HG02870 (cell line): ENCODE measurements at regions not wholly inside any gene's neighbourhood (a gene's known extent, or its start where the extent isn't known, plus 50 kb on each side); places are given as distances from the start of the nearest gene placed in this dataset.

Source experiments
- ATAC-seq: cut with Tn5 transposase; IDR thresholded peaks from one replicate; pipeline ENCODE4 v1.9.1; 2021; ENCODE audit warnings: mild to moderate bottlenecking, moderate library complexity; ENCODE audit not compliant: unreplicated experiment

GRCh38 chr22:48236261-48236660 lies 1473.8 kb downstream of the TBC1D22A start:
- ATAC-seq, result no peak

DNA sequence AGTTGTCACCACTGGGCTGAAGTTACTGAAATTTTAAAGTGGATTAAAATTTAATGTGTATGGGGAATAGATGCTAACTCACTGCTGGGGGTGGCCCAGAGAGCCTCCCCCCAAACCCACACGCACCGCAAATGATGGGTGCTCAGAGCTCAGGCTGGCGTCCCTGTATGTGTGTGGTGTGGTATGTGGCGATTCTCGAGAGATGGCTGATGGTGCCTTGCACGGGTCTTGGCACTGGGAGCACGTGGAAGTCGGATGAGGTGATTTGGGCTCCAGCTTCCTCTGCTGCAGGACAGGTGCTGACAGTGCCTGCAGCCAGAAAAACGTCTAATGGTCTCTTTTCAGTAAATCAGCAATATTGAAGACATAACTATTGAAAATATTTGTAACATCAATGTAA lies 1473.3 kb downstream of the TBC1D22A start:
- ATAC-seq, result no peak

DNA sequence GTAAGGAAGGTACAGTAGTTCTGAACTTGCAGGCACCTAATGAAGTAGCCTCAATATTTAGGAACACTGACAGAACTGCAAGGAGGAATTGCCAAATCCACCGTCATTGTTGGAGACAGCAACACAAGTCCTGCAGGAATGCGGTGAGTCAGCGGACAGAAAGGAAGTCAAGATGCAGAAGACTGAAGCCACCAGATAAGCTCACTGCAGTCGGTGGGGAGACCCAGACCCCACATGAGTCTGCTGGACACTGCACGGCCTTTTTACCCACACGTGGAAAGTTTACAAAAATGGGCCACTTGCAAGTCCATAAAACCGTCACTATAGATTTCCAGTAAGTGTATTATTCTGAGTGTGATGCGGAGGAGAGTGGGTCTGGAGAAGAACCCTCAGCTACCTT lies 1471.6 kb downstream of the TBC1D22A start:
- ATAC-seq, result no peak

DNA sequence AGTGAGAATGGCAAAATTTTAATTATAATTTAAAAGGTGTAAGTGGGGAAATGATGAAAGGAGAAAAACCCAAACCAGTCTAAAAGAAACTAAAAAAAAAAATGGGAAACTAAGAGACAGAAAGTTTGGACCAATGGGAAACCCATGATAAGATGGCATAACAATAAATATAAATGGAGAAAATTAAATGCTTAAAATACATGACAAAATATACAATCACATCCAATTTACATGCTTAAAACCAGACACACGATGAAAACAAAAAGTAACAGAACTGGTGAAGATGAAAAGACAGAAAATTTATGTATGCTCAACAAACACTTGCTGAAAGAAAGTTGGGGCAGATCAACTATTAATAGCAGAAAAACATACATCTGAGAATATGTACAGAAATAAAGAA lies 1471.1 kb downstream of the TBC1D22A start:
- ATAC-seq, result no peak

DNA sequence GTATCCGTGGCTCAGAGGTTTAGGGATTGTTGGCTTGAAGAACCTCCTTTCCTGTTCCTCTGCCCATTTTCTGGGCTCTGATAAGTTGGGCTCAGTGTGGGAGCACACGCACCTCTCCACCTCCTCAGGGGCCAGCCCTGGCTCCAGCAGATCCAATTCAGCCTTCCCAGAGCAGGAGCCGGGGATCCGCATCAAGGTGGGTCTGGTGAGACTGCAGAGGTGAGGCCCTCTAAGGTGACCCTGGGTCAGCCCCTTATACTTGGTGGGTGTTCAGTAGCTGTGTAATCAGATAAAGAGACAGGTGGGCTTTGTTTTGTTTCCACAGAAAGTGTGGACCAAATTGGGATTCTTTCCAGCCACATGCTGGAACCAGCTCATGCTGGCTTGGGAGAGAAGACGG lies 1466.0 kb downstream of the TBC1D22A start:
- no peak for ATAC-seq

DNA sequence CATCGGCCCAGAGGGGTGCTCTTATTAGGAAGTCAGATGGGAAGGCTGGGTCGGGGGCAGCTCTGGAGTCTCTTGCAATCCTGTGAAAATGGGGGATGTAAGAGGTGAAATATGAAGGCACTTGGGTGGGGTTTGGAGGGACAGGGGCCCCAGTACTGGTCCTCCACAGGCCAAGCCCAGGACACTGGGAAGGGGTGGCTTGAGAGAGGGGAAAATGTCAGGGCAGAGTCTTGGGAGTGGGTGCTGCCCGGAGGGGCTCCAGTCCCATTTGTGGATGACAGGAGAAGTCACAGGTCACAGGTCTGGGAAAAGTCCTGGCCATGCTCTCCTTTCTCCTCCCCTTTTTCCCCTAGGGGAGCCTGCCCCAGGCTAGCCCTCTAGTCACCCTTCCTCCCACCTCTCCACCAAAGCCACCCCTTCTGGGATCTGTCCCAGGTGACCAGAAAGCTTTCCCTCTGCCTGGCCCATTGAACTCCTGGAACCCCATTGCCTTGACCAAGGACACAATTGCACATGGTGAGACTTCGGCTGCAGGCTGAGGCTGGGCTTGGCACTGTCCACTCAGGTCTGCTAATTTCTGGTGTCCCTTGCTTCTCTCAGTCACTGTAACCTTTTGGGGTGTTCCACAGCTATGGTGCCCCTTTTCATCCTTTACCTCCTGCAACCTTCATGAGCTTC lies 1465.0 kb downstream of the TBC1D22A start:
- ATAC-seq, result no peak

- no peak for ATAC-seq
These were observed 1463.9 kb downstream of the TBC1D22A start for GRCh38 chr22:48226026-48227013.

- no peak for ATAC-seq
These were observed 1461.9 kb downstream of the TBC1D22A start for GRCh38 chr22:48224332-48224731.

DNA sequence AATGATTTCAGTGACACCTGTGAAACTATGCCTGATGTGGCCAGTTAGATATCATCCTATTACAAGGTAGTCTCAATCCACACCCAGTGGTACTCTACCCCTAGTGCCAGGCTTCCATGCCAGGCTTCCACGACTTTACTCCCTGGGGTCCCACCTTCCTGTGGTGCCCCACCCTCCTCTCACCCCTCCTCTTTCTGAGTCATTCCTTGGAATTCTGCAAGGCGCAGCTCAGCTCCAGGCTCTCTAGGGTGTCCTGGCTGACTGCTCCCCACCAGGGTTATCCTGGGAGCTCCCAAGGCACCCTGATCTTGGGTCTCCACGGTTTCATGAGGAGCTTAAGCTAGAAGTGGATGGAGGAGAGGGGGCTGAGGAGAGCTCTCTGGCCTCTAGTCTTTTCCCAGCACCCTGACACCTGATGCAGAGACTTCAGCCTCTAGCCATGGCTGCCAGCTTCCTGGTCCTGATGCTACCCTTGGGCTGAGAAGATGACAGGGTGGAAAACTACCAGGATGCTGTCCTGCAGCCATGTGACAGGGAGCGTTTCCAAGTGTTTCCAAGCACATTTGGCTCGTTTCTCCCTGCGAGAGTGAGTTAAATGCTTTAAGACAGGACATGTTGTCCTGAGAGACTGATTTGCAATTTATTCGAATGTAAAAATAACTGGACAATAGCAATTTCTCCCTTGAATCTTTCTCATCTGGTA lies 1461.2 kb downstream of the TBC1D22A start:
- ATAC-seq, result no peak

- ATAC-seq, result no peak
These were observed 1460.5 kb downstream of the TBC1D22A start for GRCh38 chr22:48222742-48223487.

GRCh38 chr22:48218889-48219420 lies 1456.5 kb downstream of the TBC1D22A start:
- no peak for ATAC-seq

DNA sequence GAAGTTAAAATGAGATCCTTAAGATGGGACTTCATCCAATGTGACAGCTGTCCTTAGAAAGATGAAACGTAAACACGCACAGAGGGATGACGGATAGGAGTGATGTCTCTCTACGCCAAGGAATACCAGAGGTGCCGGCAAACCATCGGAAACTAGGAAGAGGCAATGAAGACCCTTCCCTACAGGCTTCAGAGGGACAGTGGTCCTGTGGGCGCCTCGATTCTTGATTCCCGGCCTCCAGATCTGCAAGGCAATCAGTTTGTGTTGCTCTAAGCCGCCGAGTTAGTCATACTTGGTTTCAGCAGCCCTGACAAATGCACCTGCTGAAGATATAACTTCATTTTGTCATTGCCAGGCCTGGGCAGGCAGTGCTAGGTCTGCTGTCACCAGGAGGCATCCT lies 1455.1 kb downstream of the TBC1D22A start:
- ATAC-seq, result no peak

DNA sequence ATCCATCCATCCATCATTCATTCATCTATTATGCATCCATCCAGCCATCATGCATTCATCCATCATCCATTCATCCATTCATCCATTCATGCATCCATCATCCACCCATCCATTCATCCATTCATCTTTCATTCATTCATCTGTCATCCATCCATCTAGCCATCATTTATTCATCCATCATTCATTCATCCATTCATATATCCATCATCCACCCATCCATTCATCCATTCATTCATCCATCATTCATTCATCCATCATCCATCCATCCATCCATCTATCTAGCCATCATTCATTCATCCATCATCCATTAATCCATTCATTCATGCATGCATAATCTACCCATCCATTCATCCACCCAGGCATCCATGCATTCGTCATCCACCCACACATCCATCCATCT lies 1450.3 kb downstream of the TBC1D22A start:
- no peak for ATAC-seq

- no peak for ATAC-seq
These were observed 1448.4 kb downstream of the TBC1D22A start for GRCh38 chr22:48210812-48211211.

DNA sequence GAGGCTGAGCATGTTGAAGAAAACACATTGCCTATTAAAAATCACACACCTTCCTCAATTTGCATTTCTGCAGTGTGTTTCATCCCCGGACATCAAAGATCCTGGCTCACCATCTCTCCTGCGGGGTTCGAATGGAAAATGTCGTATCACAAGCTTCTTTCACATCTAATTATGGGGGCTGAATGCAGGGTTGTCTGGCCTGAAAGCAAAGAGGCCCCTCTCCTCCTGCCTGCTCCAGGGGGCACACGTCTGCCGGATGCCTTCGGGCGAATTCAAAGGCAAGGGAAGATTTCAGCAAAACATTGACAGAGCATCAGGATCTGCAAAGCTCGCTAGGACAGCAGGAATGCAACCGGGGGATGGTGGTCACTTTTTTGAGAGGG lies 1447.7 kb downstream of the TBC1D22A start:
- ATAC-seq, result no peak

- no peak for ATAC-seq
These were observed 1447.2 kb downstream of the TBC1D22A start for GRCh38 chr22:48209473-48210197.

DNA sequence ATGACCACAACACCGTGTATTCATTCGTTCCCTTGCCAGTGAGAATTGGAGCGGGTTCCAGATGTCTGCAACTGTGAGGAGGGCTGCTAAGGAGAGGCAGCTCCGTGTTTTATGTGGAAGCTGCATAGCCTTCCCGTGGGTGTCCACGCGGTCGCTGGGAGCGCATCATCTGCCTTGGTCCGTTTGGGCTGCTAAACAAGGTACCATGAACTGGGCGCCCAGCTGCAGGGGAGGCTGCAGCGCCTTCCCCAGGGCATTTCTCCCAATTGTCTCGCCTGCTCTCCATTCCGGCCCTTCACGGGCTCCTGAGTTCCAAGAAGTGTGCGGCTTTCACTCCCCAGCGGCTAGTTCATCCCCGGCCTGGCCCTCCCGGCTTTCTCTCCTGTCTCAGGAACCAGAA lies 1446.4 kb downstream of the TBC1D22A start:
- ATAC-seq, result no peak

DNA sequence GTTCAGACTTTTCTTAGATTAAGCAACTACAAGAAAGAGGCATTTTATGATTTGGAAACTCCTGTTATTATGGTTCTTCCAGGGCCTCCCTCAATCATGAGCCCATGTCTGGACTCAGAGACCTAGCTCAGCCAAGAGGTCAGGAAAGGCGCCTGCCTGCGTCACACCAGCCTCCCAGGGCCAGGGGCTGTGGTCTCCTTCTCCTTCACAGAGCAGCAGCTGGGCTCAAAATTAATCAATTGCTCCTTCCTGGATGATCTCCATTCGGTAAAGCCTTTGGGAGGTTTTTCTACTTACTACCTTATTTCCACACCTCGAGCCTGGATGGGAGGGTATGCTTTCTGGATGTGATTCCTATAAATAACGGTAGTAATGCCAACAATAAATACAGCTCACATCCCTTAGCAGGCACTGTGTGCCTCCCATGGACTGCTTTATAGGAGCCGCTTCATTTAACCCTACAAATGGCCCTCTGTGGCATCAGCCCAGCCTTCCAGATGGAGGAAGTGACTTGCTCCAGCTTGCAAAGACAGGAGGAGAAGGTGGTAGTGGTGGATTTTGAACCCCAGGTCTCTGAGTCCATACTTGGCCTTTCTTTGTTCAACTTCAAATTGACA lies 1445.6 kb downstream of the TBC1D22A start:
- ATAC-seq, result no peak

- no peak for ATAC-seq
These were observed 1443.3 kb downstream of the TBC1D22A start for GRCh38 chr22:48205790-48206189.
